HG02678 (cell line): ENCODE measurements at regions not wholly inside any gene's neighbourhood (a gene's known extent, or its start where the extent isn't known, plus 50 kb on each side); places are given as distances from the start of the nearest gene placed in this dataset.
"Not testable (repeated sequence)": the region's sequence is repeated elsewhere in the genome, so short reads cannot be mapped to it uniquely, and the experiment has no call there.

Experiments
- ATAC-seq: cut with Tn5 transposase; IDR thresholded peaks from one replicate; pipeline ENCODE4 v1.9.1; 2021; ENCODE audit warnings: mild to moderate bottlenecking, moderate library complexity; ENCODE audit not compliant: unreplicated experiment

DNA sequence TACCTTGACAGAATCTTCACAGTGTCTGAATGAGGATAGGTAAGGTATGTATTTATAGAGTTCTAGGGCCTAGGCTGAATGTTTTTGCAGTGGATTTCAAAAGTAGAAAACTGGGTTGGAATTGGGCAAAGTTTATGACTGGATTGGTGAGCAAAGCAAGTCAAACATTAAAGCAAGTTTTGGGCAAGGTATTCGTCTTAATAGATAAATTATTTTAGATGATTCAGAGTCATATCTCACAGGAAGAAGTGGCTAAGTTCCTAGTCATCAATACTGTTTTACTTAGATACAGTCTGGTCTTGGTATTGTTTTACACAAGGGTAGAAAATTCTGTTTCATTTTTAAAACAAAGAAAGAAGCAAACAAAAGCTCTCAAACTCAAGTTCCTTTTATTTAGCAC, 284.1 kb upstream of the EPHA7 start:
- ATAC-seq: no peak

DNA sequence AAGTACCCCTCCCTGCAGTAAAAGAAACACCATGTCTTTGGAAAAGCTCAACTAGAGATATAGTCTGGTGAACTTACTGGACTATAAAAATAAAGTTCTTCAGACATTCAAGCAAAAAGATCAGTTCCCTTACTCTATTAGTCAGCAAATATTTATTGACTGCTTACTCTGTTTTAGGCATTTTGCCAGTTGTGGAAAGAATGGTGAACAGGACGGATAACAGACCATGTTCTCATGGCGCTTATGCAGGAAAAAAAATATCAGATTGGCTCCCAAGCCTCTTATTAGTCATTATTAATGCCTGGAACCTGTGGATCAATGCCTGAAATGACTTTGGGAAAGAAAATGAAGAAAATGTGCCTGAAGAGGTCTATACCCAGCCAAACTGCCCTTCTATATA, 282.2 kb upstream of the EPHA7 start:
- no peak for ATAC-seq

DNA sequence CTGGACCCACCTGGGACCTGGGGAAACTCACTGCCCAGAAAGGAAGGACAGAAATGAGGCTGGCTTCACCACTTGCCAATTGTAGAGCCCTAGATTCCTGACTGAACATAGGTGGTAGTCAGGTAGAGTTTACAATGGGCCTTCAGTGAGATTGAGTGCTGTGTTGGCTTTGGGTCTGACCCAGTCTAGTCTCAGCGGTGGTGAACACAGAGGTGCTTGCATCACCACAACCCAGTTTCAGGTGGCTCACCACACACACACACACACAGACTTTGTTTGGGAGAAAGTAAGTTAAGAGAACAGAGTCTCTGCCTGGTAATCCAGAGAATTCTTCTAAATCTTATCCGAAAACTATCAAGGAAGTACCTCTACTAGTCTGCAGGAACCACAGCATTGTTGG, 266.1 kb upstream of the EPHA7 start:
- no peak for ATAC-seq

DNA sequence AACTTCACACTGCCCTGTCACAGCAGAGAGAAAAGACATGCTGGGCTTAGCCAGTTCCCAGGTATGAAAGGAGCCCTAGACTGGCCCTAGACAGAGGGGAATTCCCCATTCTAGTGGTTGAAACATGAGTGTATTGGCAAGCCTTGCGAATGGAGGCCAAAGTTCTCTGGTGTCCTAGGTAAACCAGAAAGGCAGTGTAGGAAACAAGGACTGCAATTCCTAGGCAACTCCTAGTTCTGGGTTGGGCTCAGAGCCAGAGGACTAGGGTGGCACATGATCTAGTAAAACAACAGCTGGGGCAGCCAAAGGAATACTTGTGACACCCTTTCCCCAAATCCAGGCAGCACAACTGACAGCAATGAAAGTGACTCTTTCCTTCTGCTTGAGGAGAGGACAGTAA, 265.0 kb upstream of the EPHA7 start:
- no peak for ATAC-seq

DNA sequence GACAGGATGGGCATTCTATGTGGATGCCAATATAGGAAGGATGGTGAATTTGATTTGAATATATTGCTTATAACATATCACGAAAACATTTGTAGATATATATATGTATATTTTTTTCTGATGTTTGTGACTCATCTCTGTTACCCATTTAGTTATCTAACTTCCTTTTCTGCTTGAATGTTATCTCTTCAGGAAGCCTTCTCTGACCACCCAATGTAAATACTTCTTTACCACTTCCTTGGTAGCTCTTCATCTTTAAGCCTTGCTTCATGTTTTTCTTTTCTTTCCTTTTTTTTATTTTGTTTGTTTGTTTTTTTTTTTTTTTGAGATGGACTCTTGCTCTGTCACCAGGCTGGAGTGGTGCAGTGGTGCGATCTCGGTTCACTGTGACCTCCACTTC, 260.5 kb upstream of the EPHA7 start:
- no peak for ATAC-seq

DNA sequence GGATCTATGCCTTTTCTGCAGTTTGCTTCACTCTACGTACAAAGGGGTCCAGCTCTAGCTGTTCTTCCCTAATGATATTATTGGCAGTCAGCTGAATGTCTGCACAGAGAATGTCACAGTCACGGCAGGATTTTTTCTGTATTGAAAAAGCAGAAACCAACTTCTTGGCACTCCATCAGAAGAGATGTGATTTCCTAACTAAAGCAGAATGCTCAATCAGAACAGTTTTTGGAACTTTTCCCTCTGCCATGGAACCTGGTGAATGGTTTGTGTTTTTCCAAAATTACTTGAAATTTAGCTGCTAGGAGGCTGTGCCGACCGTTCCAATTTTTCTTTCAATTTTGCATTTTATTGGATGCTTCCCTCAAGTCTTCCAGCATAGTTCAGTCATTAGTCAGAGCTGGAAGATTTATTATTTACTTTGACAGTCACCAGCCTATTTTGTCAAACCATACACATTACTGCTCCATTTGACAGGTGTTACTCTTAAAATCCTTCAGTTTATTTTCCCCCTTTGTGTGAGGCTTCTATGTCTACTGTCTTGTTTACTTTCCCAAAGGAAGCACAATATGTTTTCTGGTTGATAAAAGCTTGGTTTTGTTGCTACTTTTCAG, 259.6 kb upstream of the EPHA7 start:
- ATAC-seq: no peak

DNA sequence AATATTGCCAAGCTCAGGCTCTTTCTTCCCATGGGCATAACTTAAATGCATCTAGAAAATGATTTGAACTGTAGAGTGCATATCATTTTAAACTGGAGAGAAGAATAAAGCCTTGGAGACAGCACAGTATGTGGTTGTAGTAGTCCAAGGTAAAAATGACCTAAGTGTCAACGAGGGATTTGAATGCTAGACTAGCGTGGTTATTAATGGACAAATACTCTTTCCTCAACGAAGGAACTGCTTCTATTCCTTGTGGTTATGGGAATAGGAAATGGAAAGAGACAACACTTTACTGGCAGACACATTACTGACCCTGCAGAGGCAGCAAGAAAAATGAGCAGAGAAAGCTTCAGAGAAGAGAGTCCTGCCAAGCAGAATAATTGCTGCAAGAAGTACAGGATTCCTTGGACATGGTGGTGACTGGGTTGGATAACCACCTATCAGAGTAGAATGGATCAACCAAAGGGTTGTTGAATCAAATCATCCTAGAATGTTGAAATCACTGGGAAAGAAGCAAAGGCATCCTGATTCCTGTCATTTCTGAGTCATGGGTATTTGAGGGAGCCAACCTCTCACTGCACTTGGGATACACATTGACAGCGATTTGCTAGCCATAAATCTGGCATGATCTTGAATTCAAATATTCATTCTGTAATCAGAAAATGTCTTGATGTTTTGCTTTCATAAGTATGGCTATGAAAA, 258.1 kb upstream of the EPHA7 start:
- no peak for ATAC-seq

DNA sequence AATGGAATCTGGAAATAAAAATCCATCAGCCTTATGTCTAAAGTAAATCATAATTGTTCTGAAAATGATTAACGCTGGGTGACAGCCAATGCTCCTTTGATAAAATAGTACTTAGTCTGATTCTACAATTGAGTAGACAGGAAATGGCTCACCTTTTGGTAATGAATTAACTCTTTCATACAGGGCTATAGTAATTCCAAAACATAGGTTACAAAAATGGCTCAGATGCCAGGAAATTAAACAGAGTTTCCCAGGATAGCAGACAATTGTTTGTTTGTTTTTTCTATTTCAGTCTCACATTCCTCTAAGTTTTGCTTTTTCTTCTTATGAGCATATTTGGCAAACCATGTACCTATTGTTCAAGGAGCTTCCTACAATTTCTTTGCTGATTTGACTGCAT, 257.2 kb upstream of the EPHA7 start:
- ATAC-seq: no peak

DNA sequence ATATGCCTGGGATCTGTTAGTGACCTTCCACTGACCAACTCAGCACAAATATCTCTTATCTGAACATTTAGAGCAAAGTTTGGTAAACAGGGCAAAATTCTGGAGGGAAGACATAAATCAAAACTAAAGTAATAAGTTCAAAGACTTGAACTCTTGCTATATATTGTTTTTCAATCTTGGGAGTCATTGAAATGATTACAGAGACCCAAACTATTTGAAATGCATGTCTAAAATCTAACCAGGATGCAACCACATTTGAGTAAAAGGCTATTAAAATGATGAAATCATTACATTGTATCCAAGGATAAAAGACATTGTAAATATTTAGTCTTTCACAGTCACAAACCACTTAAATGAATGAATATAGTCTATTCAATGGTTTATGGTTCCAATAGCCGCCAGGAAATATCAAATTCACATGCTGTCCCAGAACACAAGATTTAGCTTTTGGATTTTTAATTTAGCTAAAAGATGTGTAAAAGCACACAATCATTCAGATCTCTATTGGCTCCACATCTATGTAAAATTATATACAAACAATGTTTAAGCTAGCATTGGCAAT, 256.6 kb upstream of the EPHA7 start:
- ATAC-seq: no peak

DNA sequence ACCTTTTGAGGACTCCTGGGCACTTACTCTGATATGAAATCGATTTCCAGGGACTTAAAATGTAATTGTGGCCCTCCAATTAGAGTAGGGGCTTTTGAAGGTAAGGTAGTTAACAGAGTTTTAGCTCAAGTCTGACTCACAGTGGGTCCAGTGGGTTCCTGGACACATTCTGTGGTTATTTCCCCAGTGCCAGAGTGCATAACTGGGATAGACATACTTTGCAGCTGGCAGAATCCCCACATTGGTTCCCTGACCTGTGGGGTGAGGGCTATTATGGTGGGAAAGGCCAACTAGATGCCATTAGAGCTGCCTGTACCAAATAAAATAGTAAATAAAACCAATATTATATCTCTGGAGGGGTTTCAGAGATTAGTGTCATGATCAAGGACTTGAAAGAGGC, 243.8 kb upstream of the EPHA7 start:
- ATAC-seq: no peak

DNA sequence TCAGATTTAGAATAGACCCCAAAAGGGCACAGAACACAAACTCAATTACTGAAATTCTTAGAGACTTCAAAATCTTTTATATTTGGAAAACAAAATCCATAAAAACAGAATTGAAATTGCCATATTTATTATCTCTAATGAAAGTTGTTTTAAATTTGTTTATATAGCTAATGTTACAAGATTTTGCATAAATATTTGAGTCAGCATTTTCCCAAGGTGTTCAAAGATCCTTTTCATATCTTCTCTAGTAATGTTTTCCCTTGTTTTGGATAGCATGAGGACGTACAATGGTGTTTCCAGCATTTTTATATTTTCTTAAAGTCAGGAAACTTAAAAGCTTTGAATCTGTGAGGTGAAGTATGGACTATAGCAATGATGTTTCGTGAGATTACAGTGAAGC, 235.2 kb upstream of the EPHA7 start:
- no peak for ATAC-seq

DNA sequence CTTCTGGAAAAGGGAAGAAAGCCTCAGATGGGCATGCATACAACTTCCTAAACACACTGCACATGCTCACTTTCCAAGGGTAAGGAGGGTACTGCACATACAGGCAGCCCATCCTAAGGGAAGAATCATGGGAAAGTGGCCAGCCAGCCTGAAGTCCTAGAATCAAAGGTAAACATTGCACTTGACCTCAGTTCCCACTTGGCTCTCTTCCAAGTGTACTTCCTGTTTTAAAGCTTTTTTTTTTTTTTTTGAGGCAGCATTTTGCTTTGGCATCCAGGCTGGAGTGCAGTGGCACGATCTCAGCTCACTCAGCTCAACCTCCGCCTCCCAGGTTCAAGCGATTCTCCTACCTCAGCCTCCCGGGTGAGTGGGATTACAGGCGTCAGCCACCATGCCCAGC, 225.3 kb upstream of the EPHA7 start:
- no peak for ATAC-seq

DNA sequence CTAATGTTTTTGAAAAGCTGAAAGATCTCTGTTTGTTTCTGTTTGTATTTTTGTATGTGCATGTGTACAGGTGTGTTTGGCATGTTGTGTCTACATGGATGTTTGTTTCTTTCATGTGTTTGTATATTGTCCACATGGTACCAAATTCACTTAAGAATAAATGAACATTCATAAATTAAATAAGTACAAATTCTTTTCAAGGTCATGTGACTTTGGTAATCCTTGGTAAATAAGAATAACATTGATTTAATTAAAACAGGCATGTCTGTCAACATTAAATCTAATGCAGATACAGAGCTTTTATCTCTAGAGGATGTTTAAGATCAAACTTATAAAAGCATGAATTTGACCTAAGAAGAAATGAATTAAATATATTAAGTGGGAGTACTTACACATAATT, 219.8 kb upstream of the EPHA7 start:
- ATAC-seq: no peak

DNA sequence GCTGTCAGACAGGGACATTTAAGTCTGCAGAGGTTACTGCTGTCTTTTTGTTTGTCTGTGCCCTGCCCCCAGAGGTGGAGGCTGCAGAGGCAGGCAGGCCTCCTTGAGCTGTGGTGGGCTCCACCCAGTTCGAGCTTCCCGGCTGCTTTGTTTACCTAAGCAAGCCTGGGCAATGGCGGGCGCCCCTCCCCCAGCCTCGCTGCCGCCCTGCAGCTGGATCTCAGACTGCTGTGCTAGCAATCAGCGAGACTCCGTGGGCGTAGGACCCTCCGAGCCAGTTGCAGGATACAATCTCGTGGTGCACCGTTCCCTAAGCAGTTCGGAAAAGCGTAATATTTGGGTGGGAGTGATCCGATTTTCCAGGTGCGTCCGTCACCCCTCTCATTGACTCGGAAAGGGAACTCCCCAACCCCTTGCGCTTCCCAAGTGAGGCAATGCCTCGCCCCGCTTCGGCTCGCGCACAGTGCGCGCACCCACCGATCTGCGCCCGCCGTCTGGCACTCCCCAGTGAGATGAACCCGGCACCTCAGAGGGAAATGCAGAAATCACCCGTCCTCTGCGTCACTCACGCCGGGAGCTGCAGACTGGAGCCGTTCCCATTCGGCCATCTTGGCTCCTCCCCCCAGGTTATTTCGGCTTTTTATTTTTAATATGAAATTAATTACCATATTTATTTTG, 217.8 kb upstream of the EPHA7 start:
- not testable (repeated sequence) for ATAC-seq

DNA sequence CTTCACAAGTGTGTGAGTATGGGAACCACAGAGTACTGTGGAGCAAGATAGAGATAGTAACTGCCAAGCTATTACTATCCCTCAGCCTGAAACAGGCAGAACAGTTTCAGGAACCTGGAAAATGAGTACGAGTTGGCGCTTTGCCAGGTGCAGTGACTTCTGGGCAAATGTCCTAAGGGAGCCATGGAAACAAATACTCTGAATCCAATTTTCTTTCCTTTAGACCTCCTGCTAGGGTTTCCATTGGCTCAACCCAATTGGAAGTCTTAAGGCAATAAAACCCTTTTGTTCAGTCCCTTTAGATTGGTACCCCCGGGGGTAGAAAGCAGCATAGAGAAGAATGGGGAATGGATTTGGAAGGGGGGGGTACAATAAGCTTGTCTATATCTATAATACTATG, 205.0 kb upstream of the EPHA7 start:
- no peak for ATAC-seq

DNA sequence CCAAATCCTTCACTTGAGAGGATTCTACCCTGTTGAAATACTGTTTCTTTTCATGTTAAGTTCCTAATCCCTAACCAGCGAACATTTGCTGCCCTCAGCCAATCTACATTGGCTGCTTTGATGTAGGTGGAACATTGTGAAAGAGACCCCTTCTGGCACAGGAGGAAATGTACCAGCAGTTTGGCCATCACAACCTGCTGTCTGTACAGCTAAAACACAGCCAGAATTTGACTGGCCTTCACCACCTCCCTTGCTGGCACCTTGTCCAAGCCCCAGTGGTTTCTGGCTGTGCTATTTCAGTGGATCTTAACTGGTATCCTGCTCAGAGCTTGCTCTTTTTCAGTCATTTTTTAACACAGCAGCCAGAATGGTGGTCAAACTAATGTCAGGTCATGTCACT, 202.1 kb upstream of the EPHA7 start:
- no peak for ATAC-seq

DNA sequence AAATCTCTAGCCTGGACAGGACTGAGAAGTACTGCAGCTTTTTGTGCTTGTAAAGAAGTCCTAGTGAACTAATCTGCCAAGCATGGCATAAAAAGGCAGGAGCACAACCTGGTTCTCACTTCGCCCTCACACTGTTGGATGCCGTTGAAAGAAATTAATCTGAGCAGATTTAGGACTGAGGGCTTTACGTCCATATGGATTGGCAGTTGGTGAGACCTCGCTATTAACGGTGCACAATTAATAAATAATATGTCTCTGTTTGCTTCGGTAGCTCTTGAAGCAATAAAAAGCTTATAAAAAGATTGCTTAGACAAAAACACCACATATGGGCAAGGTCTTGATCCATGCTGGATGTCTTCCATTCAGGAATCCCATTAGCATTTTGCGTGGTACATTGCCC, 185.6 kb upstream of the EPHA7 start:
- no peak for ATAC-seq

DNA sequence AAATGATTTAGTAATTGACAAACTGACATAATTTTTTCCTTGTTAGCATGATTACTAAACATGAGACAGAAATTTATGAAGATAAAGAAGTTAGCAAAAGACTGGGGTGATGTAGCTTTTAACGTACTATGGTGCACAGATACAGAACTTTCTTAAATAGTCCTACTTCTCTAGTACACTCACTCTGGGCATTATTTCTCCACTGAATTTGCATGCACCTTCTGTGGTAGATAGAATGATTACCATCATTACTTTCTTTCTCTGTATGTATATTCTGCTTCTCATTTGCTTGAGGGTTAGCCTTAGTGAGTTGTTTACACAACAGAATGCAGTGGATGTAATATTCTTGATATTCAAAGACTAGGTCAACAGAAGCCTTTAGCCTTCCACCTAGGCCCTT, 173.1 kb upstream of the EPHA7 start:
- ATAC-seq: no peak

DNA sequence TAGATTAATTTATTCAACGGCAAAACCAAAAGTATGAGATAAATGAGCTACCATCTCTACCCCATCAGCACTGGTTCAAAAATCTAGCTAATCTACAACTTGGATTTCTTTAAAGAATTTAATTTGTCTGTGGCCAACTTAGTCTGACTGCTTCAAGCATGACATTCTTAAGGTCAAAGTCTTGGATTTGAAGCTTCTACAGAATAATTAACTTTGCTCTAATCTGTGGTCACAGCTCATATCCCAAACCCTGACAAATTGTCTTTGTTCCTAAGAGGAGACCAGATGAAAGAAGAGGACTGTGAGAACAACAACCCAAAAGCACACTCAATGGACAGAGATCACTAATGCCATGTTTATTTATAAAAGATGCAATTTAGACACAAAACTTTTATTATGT, 166.9 kb upstream of the EPHA7 start:
- ATAC-seq: no peak

DNA sequence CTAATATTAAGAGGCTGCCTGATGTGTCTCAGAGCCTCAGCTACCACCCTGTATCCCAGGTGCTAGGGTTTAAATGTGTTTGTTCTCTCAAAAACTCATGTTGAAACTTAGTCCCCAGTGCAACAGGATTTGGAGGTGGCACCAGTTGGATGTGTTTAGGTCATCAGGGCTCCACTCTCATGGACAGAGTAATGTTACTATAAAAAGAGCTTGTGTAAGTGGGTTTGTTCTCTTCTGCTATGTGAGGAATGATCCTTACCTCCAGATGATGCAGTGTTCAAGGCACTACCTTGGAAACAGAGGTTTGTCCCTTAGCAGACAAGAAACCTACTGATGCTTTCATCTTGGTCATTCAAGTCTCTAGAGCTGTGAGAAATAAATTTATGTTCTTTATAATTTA, 164.9 kb upstream of the EPHA7 start:
- ATAC-seq: no peak

DNA sequence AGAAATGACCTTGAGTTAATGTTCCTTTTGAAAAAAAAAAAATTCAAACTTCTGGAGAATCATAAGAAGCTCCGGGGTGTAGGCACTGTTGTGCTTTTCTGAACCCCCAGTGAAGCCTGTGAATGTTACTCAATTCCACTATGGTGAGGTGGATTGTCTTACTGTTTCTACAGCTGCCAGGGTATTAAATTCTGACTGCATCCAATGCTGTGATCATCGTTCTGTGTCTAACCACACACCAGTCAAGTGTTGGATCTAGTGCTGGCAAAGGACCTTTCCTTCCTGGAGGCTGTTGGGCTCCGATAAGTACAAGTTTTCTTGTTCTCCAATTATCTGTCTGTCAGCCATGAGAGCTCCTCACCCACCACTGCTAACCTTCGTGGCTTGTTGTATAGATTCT, 162.0 kb upstream of the EPHA7 start:
- no peak for ATAC-seq

DNA sequence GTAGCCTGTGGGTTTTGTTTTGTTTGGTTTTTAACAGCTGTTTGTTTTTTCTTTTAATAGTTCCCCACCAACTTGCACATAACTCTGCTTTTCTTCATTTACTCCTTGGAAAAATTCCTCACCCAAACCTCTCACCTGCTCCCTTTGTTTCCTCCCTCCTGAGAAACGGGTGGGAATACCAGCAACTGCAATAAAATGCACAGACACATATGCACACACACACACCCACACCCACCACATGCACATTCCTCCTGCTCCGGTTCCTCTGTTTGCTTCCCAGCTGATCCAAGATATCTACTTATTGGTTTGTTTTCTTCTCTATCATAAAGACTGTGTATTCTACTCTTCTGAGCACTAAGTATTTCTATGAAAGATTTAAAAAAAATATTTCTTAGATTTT, 161.1 kb upstream of the EPHA7 start:
- ATAC-seq: no peak
